Ascending aorta (tissue), 2 donors: ENCODE measurements at regions not wholly inside any gene's neighbourhood (a gene's known extent, or its start where the extent isn't known, plus 50 kb on each side); places are given as distances from the start of the nearest gene placed in this dataset.

Source experiments
- DNase-seq, 2 donors: peaks; one replicate each; pipeline ENCODE4 v3.0.0-alpha.2; 2019; ENCODE audit warnings: low spot score in 2 of 2
- H3K27ac ChIP-seq, 2 donors: fragments of 200-600 bp; sonication (generic); one replicate each; pipeline ENCODE4 v1.5.1; 2016 to 2017; ENCODE audit warnings: mild to moderate bottlenecking in 1 of 2
- H3K27me3 ChIP-seq: fragments of 200-600 bp; sonication (generic); one replicate; pipeline ENCODE4 v1.5.1; 2017
- H3K36me3 ChIP-seq, 2 donors: fragments of 200-600 bp; sonication (generic); one replicate each; pipeline ENCODE4 v1.5.1; 2016
- H3K4me1 ChIP-seq, 2 donors: fragments of 200-600 bp; sonication (generic); one replicate each; pipeline ENCODE4 v1.5.1; 2016 to 2017; ENCODE audit warnings: mild to moderate bottlenecking in 1 of 2
- H3K4me3 ChIP-seq, 2 donors: fragments of 200-600 bp; sonication (generic); one replicate each; pipeline ENCODE4 v1.5.1; 2016 to 2017; ENCODE audit warnings: mild to moderate bottlenecking in 1 of 2
- H3K9me3 ChIP-seq, 2 donors: fragments of 200-600 bp; sonication (generic); one replicate each; pipeline ENCODE4 v1.5.1; 2016
- CTCF ChIP-seq, 3 experiments: fragments of 200-600 bp in 2 of 3; fragments of 450-650 bp in 1 of 3; sonication (generic) in 2 of 3; IDR thresholded peaks; one replicate each; pipeline ENCODE4 v1.5.1; 2016 to 2019; ENCODE audit warnings: antibody characterized with exemption in 3 of 3, mild to moderate bottlenecking in 1 of 3, moderate library complexity in 1 of 3
- intact Hi-C: fragments of 100-400 bp; cut with DNase I; formaldehyde crosslinking; loops from one replicate; pipeline ENCODE4 v1.15.1; 2023

GRCh38 chr12:72723732-72724131, 451.6 kb downstream of the TRHDE start:
- intact Hi-C loops = no loop called here
- H3K27me3 ChIP-seq = no peaks in the 10 kb centered on the region
- no peak for DNase-seq
- H3K4me3 ChIP-seq = no peak overlapping the region
- H3K9me3 ChIP-seq = no peaks in the 10 kb centered on the region
- TF ChIP-seq CTCF (IDR thresholded peaks at IDR 0.05) = no peak
- no peaks in the 10 kb centered on the region for H3K4me1 ChIP-seq
- no peaks in the 10 kb centered on the region for H3K36me3 ChIP-seq
- no peak overlapping the region for H3K27ac ChIP-seq

- TF ChIP-seq CTCF (IDR thresholded peaks at IDR 0.05) = no peak
- intact Hi-C loops = no loop called here
- H3K27ac ChIP-seq = no peak overlapping the region
Measured at GRCh38 chr12:72729451-72730010, 457.4 kb downstream of the TRHDE start.

GRCh38 chr12:72734581-72734980, 462.4 kb downstream of the TRHDE start:
- intact Hi-C loops = no loop called here

More at GRCh38 chr12:72729451-72730010, 457.4 kb downstream of the TRHDE start:
- DNase-seq = no peak
- Histone ChIP-seq H3K4me3 (no peak overlapping the region), H3K27me3 (no peaks in the 10 kb centered on the region), H3K36me3 (no peaks in the 10 kb centered on the region), H3K9me3 (no peaks in the 10 kb centered on the region), H3K4me1 (no peaks in the 10 kb centered on the region)

GRCh38 chr12:72738811-72739210, 466.6 kb downstream of the TRHDE start:
- Histone ChIP-seq H3K36me3 (no peaks in the 10 kb centered on the region), H3K4me3 (no peak overlapping the region), H3K4me1 (no peaks in the 10 kb centered on the region), H3K27me3 (no peaks in the 10 kb centered on the region), H3K27ac (no peak overlapping the region), H3K9me3 (no peaks in the 10 kb centered on the region)
- no peak for TF ChIP-seq CTCF (IDR thresholded peaks at IDR 0.05)
- no peak for DNase-seq
- intact Hi-C loops = no loop called here

More at GRCh38 chr12:72734581-72734980, 462.4 kb downstream of the TRHDE start:
- no peak overlapping the region for H3K4me3 ChIP-seq
- no peaks in the 10 kb centered on the region for H3K27me3 ChIP-seq
- no peak for TF ChIP-seq CTCF (IDR thresholded peaks at IDR 0.05)
- no peak overlapping the region for H3K27ac ChIP-seq
- H3K4me1 ChIP-seq = no peaks in the 10 kb centered on the region
- no peaks in the 10 kb centered on the region for H3K36me3 ChIP-seq
- H3K9me3 ChIP-seq = no peaks in the 10 kb centered on the region
- no peak for DNase-seq

- H3K36me3 ChIP-seq = no peaks in the 10 kb centered on the region
- TF ChIP-seq CTCF (IDR thresholded peaks at IDR 0.05) = no peak
- no peak for DNase-seq
- no peak overlapping the region for H3K27ac ChIP-seq
- intact Hi-C loops = no loop called here
- no peaks in the 10 kb centered on the region for H3K9me3 ChIP-seq
- H3K4me3 ChIP-seq = no peak overlapping the region
- no peaks in the 10 kb centered on the region for H3K4me1 ChIP-seq
- no peaks in the 10 kb centered on the region for H3K27me3 ChIP-seq
Measured at GRCh38 chr12:72740064-72740463, 467.9 kb downstream of the TRHDE start.

- TF ChIP-seq CTCF (IDR thresholded peaks at IDR 0.05) = no peak
- Histone ChIP-seq H3K4me1 (no peaks in the 10 kb centered on the region), H3K9me3 (no peaks in the 10 kb centered on the region), H3K36me3 (no peaks in the 10 kb centered on the region), H3K27ac (no peak overlapping the region), H3K27me3 (no peaks in the 10 kb centered on the region), H3K4me3 (no peak overlapping the region)
- DNase-seq = no peak
- intact Hi-C loops = no loop called here
Measured at GRCh38 chr12:72742568-72742967, 470.4 kb downstream of the TRHDE start.
